Nephron progenitor cell (in vitro differentiated cells): ENCODE measurements at regions not wholly inside any gene's neighbourhood (a gene's known extent, or its start where the extent isn't known, plus 50 kb on each side); places are given as distances from the start of the nearest gene placed in this dataset.

Source experiments
- DNase-seq: peaks from one replicate; pipeline ENCODE4 v3.0.0; 2021
- H3K27ac Mint-ChIP-seq: 2 replicates; pipeline ENCODE4 v1.8.0; 2021; ENCODE audit warnings: mild to moderate bottlenecking, moderate library complexity, mixed read lengths
- H3K27me3 Mint-ChIP-seq: 2 replicates; pipeline ENCODE4 v1.8.0; 2021; ENCODE audit warnings: mild to moderate bottlenecking, low read depth, mixed read lengths; ENCODE audit not compliant: poor library complexity
- H3K36me3 Mint-ChIP-seq: 2 replicates; pipeline ENCODE4 v1.8.0; 2021; ENCODE audit warnings: low read depth, mixed read lengths
- H3K4me1 Mint-ChIP-seq: 2 replicates; pipeline ENCODE4 v1.8.0; 2021; ENCODE audit warnings: mixed read lengths
- H3K4me3 Mint-ChIP-seq: 2 replicates; pipeline ENCODE4 v1.8.0; 2021; ENCODE audit warnings: mild to moderate bottlenecking, moderate library complexity, mixed read lengths
- H3K9me3 Mint-ChIP-seq: 2 replicates; pipeline ENCODE4 v1.8.0; 2021; ENCODE audit warnings: mild to moderate bottlenecking, moderate library complexity, mixed read lengths
- CTCF ChIP-seq: fragments of 200-600 bp; sonication (generic); IDR thresholded peaks from 2 replicates; pipeline ENCODE4 v1.5.0; 2021; ENCODE audit warnings: antibody characterized with exemption

DNA sequence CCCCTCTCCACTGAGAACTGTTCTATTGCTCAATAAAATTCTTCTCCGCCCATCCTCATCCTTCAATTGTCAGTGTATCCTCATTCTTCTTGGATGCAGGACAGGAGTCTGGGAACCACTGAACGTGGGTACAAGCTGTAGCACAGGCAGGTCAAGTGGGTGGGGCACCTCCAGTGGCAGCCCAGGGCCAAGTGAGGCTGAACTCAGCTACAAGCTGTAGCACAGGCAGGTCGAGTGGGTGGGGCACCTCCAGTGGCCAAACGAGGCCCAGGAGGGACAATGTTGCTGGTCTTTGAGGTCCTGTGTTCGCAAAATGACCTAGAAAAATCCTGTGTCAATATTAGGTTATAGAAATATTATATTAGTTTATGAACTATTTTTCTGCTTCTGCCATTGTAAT, 352.0 kb downstream of the TMX3 start:
- H3K9me3 Mint-ChIP-seq: peaks cover 17% of the 10 kb centered on the region
- no peak overlapping the region for H3K27ac Mint-ChIP-seq
- no peak for DNase-seq
- H3K4me3 Mint-ChIP-seq: no peak overlapping the region
- no peaks in the 10 kb centered on the region for H3K36me3 Mint-ChIP-seq
- H3K27me3 Mint-ChIP-seq: no peaks in the 10 kb centered on the region
- TF ChIP-seq CTCF: no peak
- no peaks in the 10 kb centered on the region for H3K4me1 Mint-ChIP-seq

- Mint-ChIP-seq H3K4me3 (no peak overlapping the region), H3K36me3 (no peaks in the 10 kb centered on the region), H3K27me3 (no peaks in the 10 kb centered on the region), H3K27ac (no peak overlapping the region), H3K4me1 (no peaks in the 10 kb centered on the region), H3K9me3 (peaks cover 22% of the 10 kb centered on the region)
- no peak for DNase-seq
- TF ChIP-seq CTCF: no peak
Measured at GRCh38 chr18:68355637-68356036, 359.3 kb downstream of the TMX3 start.

GRCh38 chr18:68354176-68354575, 360.7 kb downstream of the TMX3 start:
- no peak for DNase-seq
- Mint-ChIP-seq H3K9me3 (peaks cover 23% of the 10 kb centered on the region), H3K36me3 (no peaks in the 10 kb centered on the region), H3K27me3 (no peaks in the 10 kb centered on the region), H3K4me3 (no peak overlapping the region), H3K4me1 (no peaks in the 10 kb centered on the region), H3K27ac (no peak overlapping the region)
- TF ChIP-seq CTCF: no peak

GRCh38 chr18:68342039-68342659, 372.8 kb downstream of the TMX3 start:
- no peaks in the 10 kb centered on the region for H3K36me3 Mint-ChIP-seq
- no peak overlapping the region for H3K27ac Mint-ChIP-seq
- H3K9me3 Mint-ChIP-seq: no peaks in the 10 kb centered on the region
- H3K4me3 Mint-ChIP-seq: no peak overlapping the region
- no peaks in the 10 kb centered on the region for H3K27me3 Mint-ChIP-seq
- H3K4me1 Mint-ChIP-seq: no peaks in the 10 kb centered on the region
- TF ChIP-seq CTCF: no peak
- DNase-seq: no peak

- Mint-ChIP-seq H3K4me3 (no peak overlapping the region), H3K4me1 (no peaks in the 10 kb centered on the region), H3K9me3 (no peaks in the 10 kb centered on the region), H3K36me3 (no peaks in the 10 kb centered on the region), H3K27ac (no peak overlapping the region), H3K27me3 (no peaks in the 10 kb centered on the region)
- no peak for TF ChIP-seq CTCF
- DNase-seq: no peak
Measured at GRCh38 chr18:68340606-68341005, 374.3 kb downstream of the TMX3 start.

GRCh38 chr18:68330658-68331057, 384.2 kb downstream of the TMX3 start:
- Mint-ChIP-seq H3K9me3 (no peaks in the 10 kb centered on the region), H3K27ac (no peak overlapping the region), H3K4me3 (no peak overlapping the region), H3K27me3 (no peaks in the 10 kb centered on the region), H3K4me1 (no peaks in the 10 kb centered on the region), H3K36me3 (no peaks in the 10 kb centered on the region)
- DNase-seq: no peak
- no peak for TF ChIP-seq CTCF
